ENCODE measurements at regions not wholly inside any gene's neighbourhood (a gene's known extent, or its start where the extent isn't known, plus 50 kb on each side); places are given as distances from the start of the nearest gene placed in this dataset.

GRCh38 chr12:34207858-34208257, 185.6 kb downstream of the ALG10 start:
- DNase-seq (ENCODE audit: low read depth), result no peak
- no peak for TF ChIP-seq CTCF (conservative IDR thresholded peaks at IDR 0.05; ENCODE audit: low read depth, low read length)
- no peak overlapping the region for H3K4me3 ChIP-seq (ENCODE audit: low read length)

- TF ChIP-seq CTCF (conservative IDR thresholded peaks at IDR 0.05; ENCODE audit: low read depth, low read length), result no peak
- H3K4me3 ChIP-seq (ENCODE audit: low read length), result no peak overlapping the region
- no peak for DNase-seq (ENCODE audit: low read depth)
Observed at GRCh38 chr12:34208331-34209258, 186.3 kb downstream of the ALG10 start.

GRCh38 chr12:34209259-34209835, 187.1 kb downstream of the ALG10 start:
- H3K4me3 ChIP-seq (ENCODE audit: low read length), result no peak overlapping the region
- no peak for TF ChIP-seq CTCF (conservative IDR thresholded peaks at IDR 0.05; ENCODE audit: low read depth, low read length)
- no peak for DNase-seq (ENCODE audit: low read depth)

- H3K4me3 ChIP-seq (ENCODE audit: low read length), result no peak overlapping the region
- TF ChIP-seq CTCF (conservative IDR thresholded peaks at IDR 0.05; ENCODE audit: low read depth, low read length), result no peak
- no peak for DNase-seq (ENCODE audit: low read depth)
Observed at GRCh38 chr12:34210183-34210582, 187.9 kb downstream of the ALG10 start.

GRCh38 chr12:34210689-34211530, 188.6 kb downstream of the ALG10 start:
- no peak for DNase-seq (ENCODE audit: low read depth)
- H3K4me3 ChIP-seq (ENCODE audit: low read length), result no peak overlapping the region
- no peak for TF ChIP-seq CTCF (conservative IDR thresholded peaks at IDR 0.05; ENCODE audit: low read depth, low read length)

- H3K4me3 ChIP-seq (ENCODE audit: low read length), result no peak overlapping the region
- DNase-seq (ENCODE audit: low read depth), result no peak
- no peak for TF ChIP-seq CTCF (conservative IDR thresholded peaks at IDR 0.05; ENCODE audit: low read depth, low read length)
Observed at GRCh38 chr12:34212651-34213050, 190.4 kb downstream of the ALG10 start.
